Retina (tissue), 1 donor: ENCODE measurements at regions not wholly inside any gene's neighbourhood (a gene's known extent, or its start where the extent isn't known, plus 50 kb on each side); places are given as distances from the start of the nearest gene placed in this dataset.
"Not testable (repeated sequence)": the region's sequence is repeated elsewhere in the genome, so short reads cannot be mapped to it uniquely, and the experiment has no call there.

Source experiments
- DNase-seq: peaks from one replicate; pipeline ENCODE4 v3.0.0-alpha.2; 2016

GRCh38 chr1:29428997-29429396 is 192.7 kb downstream of the PTPRU start:
- no peak for DNase-seq

GRCh38 chr1:29428280-29428615 is 191.9 kb downstream of the PTPRU start:
- no peak for DNase-seq

GRCh38 chr1:29427614-29428279 is 191.4 kb downstream of the PTPRU start:
- no peak for DNase-seq

- DNase-seq: no peak
Measured at GRCh38 chr1:29426701-29427279, 190.5 kb downstream of the PTPRU start.

DNA sequence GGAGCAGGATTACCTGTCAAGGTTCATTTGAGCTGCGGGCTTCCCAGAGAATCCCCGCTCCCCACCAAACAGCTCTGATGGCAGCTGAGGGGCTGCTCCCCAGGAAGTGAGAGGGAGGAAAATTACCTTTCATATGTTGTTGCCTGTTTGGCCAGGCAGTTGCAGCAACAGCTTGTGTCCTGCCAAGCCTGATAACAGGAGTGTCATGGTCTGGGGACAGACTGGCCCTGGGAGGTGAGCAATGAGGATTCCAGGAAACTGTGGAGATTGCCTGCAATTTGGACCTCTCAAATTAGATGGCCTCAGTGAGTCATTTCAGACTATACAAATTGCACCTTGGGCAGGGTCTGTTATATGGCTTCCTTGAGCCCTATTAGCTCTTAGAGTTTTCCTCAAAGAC is 189.3 kb downstream of the PTPRU start:
- no peak for DNase-seq

DNA sequence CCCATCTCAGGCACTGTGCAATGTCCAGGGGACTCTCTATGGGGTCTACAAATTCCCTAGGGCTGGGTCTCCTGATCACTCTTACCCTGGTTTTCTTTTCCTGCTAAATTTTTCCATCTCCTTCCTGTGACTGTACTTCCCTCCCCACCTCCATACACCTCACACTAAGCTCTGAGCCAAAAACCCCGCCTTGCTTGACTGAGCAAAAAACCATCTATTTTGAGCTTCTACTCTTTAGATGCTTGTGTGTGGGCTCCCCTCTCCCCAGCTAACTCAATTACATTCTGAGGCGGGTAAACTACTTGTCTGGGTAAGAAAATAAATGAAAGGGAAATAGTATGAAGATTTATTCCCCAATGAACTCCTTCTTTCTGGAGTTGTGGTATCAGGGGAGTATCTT is 187.9 kb downstream of the PTPRU start:
- no peak for DNase-seq

GRCh38 chr1:29420202-29420601 is 183.9 kb downstream of the PTPRU start:
- DNase-seq: no peak

DNA sequence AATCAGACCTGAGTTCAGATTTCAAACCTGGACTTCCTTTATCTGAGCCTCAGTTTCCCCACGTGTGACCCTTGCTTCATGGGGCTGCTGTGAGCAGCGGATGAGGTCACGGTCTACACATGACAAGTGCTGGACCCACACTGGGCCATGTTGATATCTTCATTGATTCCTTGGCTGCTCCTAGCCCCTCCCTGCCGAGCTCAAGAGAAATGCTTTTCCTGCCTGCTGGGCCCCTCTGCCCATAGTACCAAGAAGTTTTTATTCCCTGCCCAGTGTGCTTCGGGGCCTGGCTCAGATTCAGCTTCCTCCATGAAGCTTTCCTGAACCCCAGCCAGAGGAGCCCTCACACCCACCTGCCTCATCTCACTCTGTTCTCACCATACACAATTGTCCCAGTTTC is 181.6 kb downstream of the PTPRU start:
- no peak for DNase-seq

GRCh38 chr1:29417147-29417858 is 181.0 kb downstream of the PTPRU start:
- DNase-seq: no peak

DNA sequence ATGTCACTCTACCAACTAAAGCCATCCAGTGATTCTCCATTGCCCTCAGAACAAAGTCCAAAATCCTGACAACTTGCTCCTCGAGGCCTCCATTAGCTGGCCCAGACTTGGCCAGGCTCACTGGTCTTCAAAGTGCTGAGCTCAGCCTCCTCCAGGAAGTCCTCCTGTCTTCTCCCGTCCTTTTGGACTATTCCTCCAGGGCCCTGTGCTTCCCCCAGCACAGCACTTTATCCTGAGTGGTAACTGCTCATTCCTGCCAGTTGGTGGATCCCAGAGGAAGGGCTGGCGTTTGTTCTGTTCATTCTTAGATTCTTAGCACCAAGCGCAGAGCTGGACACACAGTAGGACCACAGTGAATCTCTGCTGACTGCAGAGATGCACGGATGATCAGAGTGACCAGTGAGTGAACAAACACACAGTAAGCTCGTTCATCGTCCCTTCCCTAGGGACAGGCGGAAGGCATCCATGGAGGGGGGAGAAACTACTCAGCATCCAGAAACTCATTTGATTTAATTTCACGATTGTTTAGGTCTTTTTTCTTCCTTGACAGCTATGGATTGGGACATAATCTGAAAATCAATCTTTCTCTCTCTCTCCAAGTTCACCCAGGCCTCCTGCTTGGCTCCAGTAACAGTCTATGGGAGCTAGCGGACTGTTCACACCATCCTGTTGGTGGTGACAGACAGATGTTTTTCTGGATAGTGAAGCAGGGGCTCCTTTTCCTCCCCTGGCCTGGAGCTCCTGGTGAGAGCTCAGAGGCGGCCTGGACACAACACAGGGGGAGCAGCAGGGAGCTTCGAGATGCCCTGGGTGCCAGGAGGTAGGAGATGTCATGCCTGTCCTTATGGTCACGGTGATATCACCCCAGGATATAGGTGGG is 180.2 kb downstream of the PTPRU start:
- no peak for DNase-seq

DNA sequence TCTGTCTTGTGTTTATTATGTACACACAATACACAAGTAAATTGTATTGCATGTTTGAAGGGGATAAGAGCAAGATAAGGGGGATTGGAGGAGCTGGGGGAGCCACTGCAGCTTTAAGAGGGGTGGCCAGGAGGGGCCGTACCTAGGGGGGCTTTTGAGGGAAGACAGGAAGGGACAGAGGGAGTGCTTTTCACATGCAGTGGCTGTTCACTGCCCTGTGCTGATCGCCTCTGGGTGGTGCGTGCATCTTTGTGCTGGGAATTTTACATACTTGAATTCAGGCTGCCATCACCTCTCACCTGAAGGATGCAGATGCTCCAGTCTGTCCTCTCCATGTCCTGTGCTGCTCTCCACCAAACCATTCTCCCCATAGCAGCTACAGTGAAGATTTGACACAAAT is 179.5 kb downstream of the PTPRU start:
- no peak for DNase-seq

GRCh38 chr1:29415156-29415830 is 179.0 kb downstream of the PTPRU start:
- no peak for DNase-seq

GRCh38 chr1:29414086-29414485 is 177.8 kb downstream of the PTPRU start:
- no peak for DNase-seq

DNA sequence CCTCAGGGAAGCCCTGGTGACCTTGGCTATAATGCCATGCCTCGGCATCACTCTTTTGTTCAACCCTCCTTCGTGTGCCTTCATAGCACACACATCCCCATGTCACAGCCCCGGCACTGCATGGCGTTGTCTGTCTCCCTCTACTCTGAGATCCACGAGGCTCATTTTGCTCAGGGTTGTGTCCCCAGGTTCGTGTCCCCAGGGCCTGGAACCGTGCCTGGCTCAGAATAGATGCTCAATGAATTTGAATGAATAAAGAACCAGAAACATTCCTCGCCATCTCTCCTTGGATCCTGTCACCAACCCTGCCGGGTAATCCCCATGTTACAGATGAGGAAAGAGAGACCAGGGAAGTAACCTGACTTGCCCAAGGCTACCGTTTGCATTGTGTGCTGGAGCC is 177.3 kb downstream of the PTPRU start:
- no peak for DNase-seq

DNA sequence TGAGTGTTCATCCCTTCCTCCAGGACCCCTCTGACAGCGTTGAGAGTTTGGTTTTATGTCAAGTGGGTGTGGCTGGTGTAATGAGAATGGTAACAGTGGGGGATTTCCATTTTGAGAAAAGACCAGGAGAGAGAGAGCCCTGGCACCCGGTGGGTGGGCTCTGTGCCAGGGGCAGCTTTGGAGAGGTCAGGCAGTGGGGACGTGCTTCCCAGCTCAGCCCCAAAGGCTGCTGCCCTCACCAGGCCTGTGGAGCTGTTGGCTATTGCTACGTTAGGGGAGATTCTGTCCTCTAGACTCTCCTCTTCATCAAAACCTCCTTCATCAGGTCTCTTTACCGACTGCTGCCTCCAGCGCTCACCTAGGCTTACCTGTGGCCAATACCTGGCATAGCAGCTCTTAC is 176.3 kb downstream of the PTPRU start:
- DNase-seq: no peak

DNA sequence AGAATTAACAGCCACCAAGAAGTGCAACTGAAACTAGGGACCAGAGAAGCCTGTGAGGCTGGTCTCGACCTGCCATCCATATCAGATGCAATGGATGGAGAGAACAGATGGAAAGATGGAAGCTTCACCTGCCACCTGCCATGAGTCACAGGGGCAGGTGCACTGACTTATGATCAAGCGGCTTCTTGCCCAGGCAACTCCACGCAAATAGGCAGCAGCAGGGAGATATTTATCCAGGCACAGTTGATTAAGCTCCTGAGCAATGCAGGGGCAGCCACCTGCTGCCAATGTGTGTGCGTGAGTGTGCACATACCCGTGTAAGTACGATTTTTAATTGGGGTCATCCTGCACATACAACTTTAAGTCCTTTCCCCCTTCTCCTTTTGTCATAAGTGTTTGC is 174.2 kb downstream of the PTPRU start:
- peak; percentile 23 for DNase-seq

DNA sequence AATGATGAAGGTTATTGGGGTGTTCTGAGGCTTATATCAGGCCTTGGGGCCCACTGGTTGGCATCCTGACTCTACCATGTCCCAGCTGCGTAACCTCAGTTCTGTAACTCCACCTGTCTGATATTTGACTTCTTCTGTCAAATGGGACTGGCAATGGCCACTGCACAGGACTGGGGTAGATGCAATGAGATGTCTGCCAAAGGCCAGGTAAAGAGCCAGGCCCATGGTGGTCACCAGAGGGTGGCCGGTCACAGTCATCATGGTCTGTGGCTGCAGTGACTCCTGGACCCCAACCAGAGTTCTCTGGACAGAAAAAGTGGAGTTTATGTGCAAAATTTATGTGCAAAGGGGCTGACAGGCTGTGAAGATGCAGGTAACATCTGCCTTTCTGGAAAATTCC is 173.3 kb downstream of the PTPRU start:
- no peak for DNase-seq

DNA sequence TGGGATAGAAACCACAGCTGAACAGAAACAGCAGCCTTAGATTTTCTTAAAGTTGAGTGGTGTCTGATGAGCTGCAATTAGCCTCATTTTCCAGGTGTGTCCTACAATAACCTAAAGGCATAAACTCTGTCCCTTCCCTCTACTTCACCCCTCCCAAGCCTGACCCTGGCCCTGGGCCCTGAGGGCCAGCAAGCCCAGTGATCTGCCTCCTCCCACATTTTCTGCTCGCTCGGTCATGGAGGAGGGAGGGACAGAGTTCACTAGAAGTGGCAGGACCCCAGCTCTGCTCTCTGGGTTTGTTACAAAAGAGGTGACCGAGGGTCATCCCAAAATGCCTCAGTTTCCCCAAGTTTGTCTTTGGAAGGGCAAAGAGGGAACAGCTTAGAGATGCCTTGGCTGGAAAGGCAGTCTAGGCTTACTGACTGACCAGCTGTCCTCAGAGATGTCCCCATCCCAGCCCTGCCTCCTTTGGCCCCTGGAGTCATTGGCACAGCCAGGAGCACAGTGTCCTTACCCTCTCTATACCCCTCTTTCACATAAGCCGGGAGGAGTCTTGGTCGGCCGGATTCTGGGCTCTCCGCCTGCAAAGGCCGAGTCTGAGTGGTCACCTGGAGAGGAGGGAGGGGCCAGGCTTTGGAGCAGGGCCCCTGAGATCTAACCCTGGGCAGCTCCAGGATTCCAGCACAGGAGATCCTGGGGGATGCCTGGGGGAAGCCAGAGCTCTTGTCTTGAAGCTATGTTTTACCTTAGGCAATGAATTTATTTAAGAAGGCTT is 172.7 kb downstream of the PTPRU start:
- DNase-seq: no peak

DNA sequence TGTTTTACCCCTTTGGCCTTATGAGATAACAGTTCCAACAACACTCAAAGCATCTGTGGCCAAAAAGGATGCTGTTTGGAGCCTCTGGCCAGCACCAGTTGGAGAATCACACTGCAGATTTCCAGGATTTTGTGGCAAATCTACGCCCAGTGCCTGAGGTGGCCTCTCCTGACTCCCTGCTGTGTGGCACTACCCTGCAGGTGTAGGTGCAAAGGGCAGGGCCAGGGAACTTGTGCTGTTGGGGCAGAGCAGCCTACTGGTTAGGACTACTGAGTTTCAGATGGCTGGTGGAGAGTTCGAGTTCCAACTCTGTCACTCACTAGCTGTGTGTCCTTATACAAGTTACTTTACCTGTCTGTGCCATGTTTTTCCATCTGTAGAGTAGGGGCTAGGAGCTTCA is 170.5 kb downstream of the PTPRU start:
- no peak for DNase-seq

- not testable (repeated sequence) for DNase-seq
Measured at GRCh38 chr1:29400203-29400602, 163.9 kb downstream of the PTPRU start.

- DNase-seq: no peak
Measured at GRCh38 chr1:29399465-29399864, 163.1 kb downstream of the PTPRU start.

- DNase-seq: no peak
Measured at GRCh38 chr1:29398431-29398830, 162.1 kb downstream of the PTPRU start.
